Trophoblast cell (in vitro differentiated cells and primary cell): ENCODE measurements at regions not wholly inside any gene's neighbourhood (a gene's known extent, or its start where the extent isn't known, plus 50 kb on each side); places are given as distances from the start of the nearest gene placed in this dataset.

Experiments
- DNase-seq, 2 donors: peaks; one replicate each; pipeline ENCODE4 v3.0.0-alpha.2; 2016
- H2AFZ ChIP-seq: 2 replicates; pipeline ENCODE4 v1.6.1; 2013; ENCODE audit warnings: low read length, moderate library complexity, mild to moderate bottlenecking; ENCODE audit not compliant: insufficient read depth, poor library complexity
- H2AK5ac ChIP-seq: 2 replicates; pipeline ENCODE4 v1.6.1; 2013; ENCODE audit warnings: mild to moderate bottlenecking, low read length
- H2BK120ac ChIP-seq: 2 replicates; pipeline ENCODE4 v1.6.1; 2013; ENCODE audit warnings: low read length, mild to moderate bottlenecking, moderate library complexity; ENCODE audit not compliant: insufficient read depth, poor library complexity
- H2BK12ac ChIP-seq: 2 replicates; pipeline ENCODE4 v1.6.1; 2013; ENCODE audit warnings: mild to moderate bottlenecking, low read length, moderate library complexity
- H2BK5ac ChIP-seq: 2 replicates; pipeline ENCODE4 v1.6.1; 2013; ENCODE audit warnings: low read length, low read depth, moderate library complexity, mild to moderate bottlenecking; ENCODE audit not compliant: poor library complexity
- H3K14ac ChIP-seq: 2 replicates; pipeline ENCODE4 v1.6.1; 2013; ENCODE audit warnings: mild to moderate bottlenecking, low read length
- H3K18ac ChIP-seq: 2 replicates; pipeline ENCODE4 v1.6.1; 2013; ENCODE audit warnings: mild to moderate bottlenecking, low read length
- H3K23ac ChIP-seq: 2 replicates; pipeline ENCODE4 v1.6.1; 2013; ENCODE audit warnings: low read length
- H3K27ac ChIP-seq: 2 replicates; pipeline ENCODE4 v1.5.1; 2013; ENCODE audit warnings: low read depth, mild to moderate bottlenecking, inconsistent platforms, low read length, moderate library complexity
- H3K27me3 ChIP-seq: 2 replicates; pipeline ENCODE4 v1.6.1; 2013; ENCODE audit warnings: inconsistent platforms, mild to moderate bottlenecking, low read length, moderate library complexity; ENCODE audit not compliant: insufficient read depth
- H3K36me3 ChIP-seq, 2 experiments: 1 replicate in 1 of 2; 2 replicates in 1 of 2; pipeline ENCODE4 v1.6.1; 2013; ENCODE audit warnings: low read length in 2 of 2, mild to moderate bottlenecking in 2 of 2, moderate library complexity in 1 of 2; ENCODE audit not compliant: insufficient read depth in 2 of 2, control insufficient read depth in 1 of 2
- H3K4ac ChIP-seq: 2 replicates; pipeline ENCODE4 v1.6.1; 2013; ENCODE audit warnings: low read depth, mild to moderate bottlenecking, low read length, moderate library complexity
- H3K4me1 ChIP-seq, 2 experiments: 1 replicate in 1 of 2; 2 replicates in 1 of 2; pipeline ENCODE4 v1.6.1; 2013; ENCODE audit warnings: low read length in 2 of 2, mild to moderate bottlenecking in 2 of 2, moderate library complexity in 1 of 2; ENCODE audit not compliant: insufficient read depth in 2 of 2, control insufficient read depth in 1 of 2
- H3K4me2 ChIP-seq: 2 replicates; pipeline ENCODE4 v1.6.1; 2013; ENCODE audit warnings: inconsistent platforms, mild to moderate bottlenecking, low read length, moderate library complexity
- H3K4me3 ChIP-seq: 2 replicates; pipeline ENCODE4 v1.5.1; 2013; ENCODE audit warnings: mild to moderate bottlenecking, low read depth, low read length, inconsistent platforms
- H3K79me1 ChIP-seq: one replicate; pipeline ENCODE4 v1.6.1; 2013; ENCODE audit warnings: low read length
- H3K79me2 ChIP-seq: 2 replicates; pipeline ENCODE4 v1.6.1; 2013; ENCODE audit warnings: low read length, mild to moderate bottlenecking; ENCODE audit not compliant: control insufficient read depth, insufficient read depth, poor library complexity
- H3K9ac ChIP-seq: 2 replicates; pipeline ENCODE4 v1.6.1; 2013; ENCODE audit warnings: mild to moderate bottlenecking, low read length
- H3K9me3 ChIP-seq: 2 replicates; pipeline ENCODE4 v1.6.1; 2013; ENCODE audit warnings: low read depth, mild to moderate bottlenecking, control low read depth, inconsistent platforms, low read length; ENCODE audit not compliant: insufficient read depth
- H4K12ac ChIP-seq: 2 replicates; pipeline ENCODE4 v1.6.1; 2013; ENCODE audit warnings: low read depth, mild to moderate bottlenecking, low read length, moderate library complexity
- H4K8ac ChIP-seq: 2 replicates; pipeline ENCODE4 v1.6.1; 2013; ENCODE audit warnings: low read depth, mild to moderate bottlenecking, low read length, moderate library complexity
- H4K91ac ChIP-seq: one replicate; pipeline ENCODE4 v1.6.1; 2013; ENCODE audit warnings: low read depth, mild to moderate bottlenecking, low read length, moderate library complexity
- WGBS: extraction: QIAGEN DNeasy Blood & Tissue Kit; methylation state at CpG from one replicate; pipeline ENCODE4 v1.1.7; 2013; ENCODE audit warnings: missing lambda C conversion rate; ENCODE audit not compliant: insufficient read length, insufficient coverage; ENCODE audit errors: extremely low coverage; 5-methylcytosine and 5-hydroxymethylcytosine counted together

GRCh38 chr2:10220045-10220901 lies 82.4 kb upstream of the HPCAL1 start:
- Histone ChIP-seq H3K23ac (no peak overlapping the region), H3K27ac (no peak overlapping the region), H3K79me1 (no peaks in the 10 kb centered on the region), H2BK120ac (no peak overlapping the region), H3K18ac (no peak overlapping the region), H3K4me3 (no peak overlapping the region), H3K79me2 (no peaks in the 10 kb centered on the region), H3K14ac (no peak overlapping the region), H3K4me2 (no peak overlapping the region), H3K4ac (no peak overlapping the region), H4K91ac (no peak overlapping the region), H3K27me3 (no peaks in the 10 kb centered on the region), H3K9me3 (peaks cover 3% of the 10 kb centered on the region), H4K8ac (no peak overlapping the region), H4K12ac (no peak overlapping the region), H2BK12ac (no peak overlapping the region), H3K9ac (no peak overlapping the region), H2AFZ (no peak overlapping the region), H2BK5ac (no peak overlapping the region), H3K36me3 (no peaks in the 10 kb centered on the region), H2AK5ac (no peak overlapping the region), H3K4me1 (no peaks in the 10 kb centered on the region)
- WGBS, result no CpG with 5 or more reads among the region's 26 CpGs
- DNase-seq, result no peak

- H3K9ac ChIP-seq, result no peak overlapping the region
- no peak overlapping the region for H4K8ac ChIP-seq
Measured at GRCh38 chr2:10220902-10221391, 81.8 kb upstream of the HPCAL1 start.

GRCh38 chr2:10221443-10221842 lies 81.3 kb upstream of the HPCAL1 start:
- no peak overlapping the region for H2BK12ac ChIP-seq
- no peak overlapping the region for H2AK5ac ChIP-seq
- H3K27ac ChIP-seq, result no peak overlapping the region
- no peak overlapping the region for H3K23ac ChIP-seq
- peak; percentile 54 to 70 for DNase-seq
- H3K4me1 ChIP-seq, result no peaks in the 10 kb centered on the region
- H3K4ac ChIP-seq, result no peak overlapping the region
- H3K9ac ChIP-seq, result no peak overlapping the region
- H3K36me3 ChIP-seq, result no peaks in the 10 kb centered on the region
- H3K18ac ChIP-seq, result no peak overlapping the region
- no peak overlapping the region for H2AFZ ChIP-seq
- no peaks in the 10 kb centered on the region for H3K79me2 ChIP-seq
- H2BK5ac ChIP-seq, result no peak overlapping the region
- no peak overlapping the region for H3K4me3 ChIP-seq
- WGBS, result no CpG with 5 or more reads among the region's 11 CpGs
- no peak overlapping the region for H4K12ac ChIP-seq
- H3K4me2 ChIP-seq, result no peak overlapping the region
- H3K9me3 ChIP-seq, result peaks cover 3% of the 10 kb centered on the region
- no peak overlapping the region for H4K8ac ChIP-seq
- no peak overlapping the region for H4K91ac ChIP-seq
- no peaks in the 10 kb centered on the region for H3K79me1 ChIP-seq
- no peaks in the 10 kb centered on the region for H3K27me3 ChIP-seq
- no peak overlapping the region for H3K14ac ChIP-seq
- no peak overlapping the region for H2BK120ac ChIP-seq

More at GRCh38 chr2:10220902-10221391, 81.8 kb upstream of the HPCAL1 start:
- Histone ChIP-seq H3K27ac (no peak overlapping the region), H3K27me3 (no peaks in the 10 kb centered on the region), H3K79me1 (no peaks in the 10 kb centered on the region), H3K4me1 (no peaks in the 10 kb centered on the region), H2AFZ (no peak overlapping the region), H3K4ac (no peak overlapping the region), H3K9me3 (peaks cover 3% of the 10 kb centered on the region), H2BK12ac (no peak overlapping the region), H2BK120ac (no peak overlapping the region), H3K23ac (no peak overlapping the region), H2BK5ac (no peak overlapping the region), H3K4me3 (no peak overlapping the region), H4K91ac (no peak overlapping the region), H3K79me2 (no peaks in the 10 kb centered on the region), H4K12ac (no peak overlapping the region), H2AK5ac (no peak overlapping the region), H3K14ac (no peak overlapping the region), H3K4me2 (no peak overlapping the region), H3K36me3 (no peaks in the 10 kb centered on the region), H3K18ac (no peak overlapping the region)
- DNase-seq, result peak; percentile 87 to 88
- no CpG with 5 or more reads among the region's 9 CpGs for WGBS

- H2AFZ ChIP-seq, result no peak overlapping the region
- no peak overlapping the region for H3K4me3 ChIP-seq
- no peaks in the 10 kb centered on the region for H3K27me3 ChIP-seq
- H4K12ac ChIP-seq, result no peak overlapping the region
- no peaks in the 10 kb centered on the region for H3K36me3 ChIP-seq
- peaks cover 3% of the 10 kb centered on the region for H3K9me3 ChIP-seq
- H3K27ac ChIP-seq, result no peak overlapping the region
- DNase-seq, result peak in 1 of 2 donors; percentile 40
- H4K91ac ChIP-seq, result no peak overlapping the region
- no peaks in the 10 kb centered on the region for H3K4me1 ChIP-seq
- H3K18ac ChIP-seq, result no peak overlapping the region
- H3K9ac ChIP-seq, result no peak overlapping the region
- H2AK5ac ChIP-seq, result no peak overlapping the region
- no peaks in the 10 kb centered on the region for H3K79me1 ChIP-seq
- H4K8ac ChIP-seq, result no peak overlapping the region
- no CpG with 5 or more reads among the region's 19 CpGs for WGBS
- no peak overlapping the region for H3K23ac ChIP-seq
- no peak overlapping the region for H3K4me2 ChIP-seq
- no peak overlapping the region for H2BK12ac ChIP-seq
- no peak overlapping the region for H2BK5ac ChIP-seq
- H3K4ac ChIP-seq, result no peak overlapping the region
- no peak overlapping the region for H2BK120ac ChIP-seq
- no peak overlapping the region for H3K14ac ChIP-seq
- H3K79me2 ChIP-seq, result no peaks in the 10 kb centered on the region
Measured at GRCh38 chr2:10221976-10222870, 80.5 kb upstream of the HPCAL1 start.
